ENCODE measurements at regions not wholly inside any gene's neighbourhood (a gene's known extent, or its start where the extent isn't known, plus 50 kb on each side); places are given as distances from the start of the nearest gene placed in this dataset.

- DNase-seq (ENCODE audit: extremely low spot score, insufficient read length, low read depth) (no peak), FAIRE-seq (no peak)
Measured at GRCh38 chr10:83943920-83944319, 195.4 kb upstream of the GHITM start.

GRCh38 chr10:83945982-83946718 lies 193.2 kb upstream of the GHITM start:
- DNase-seq (ENCODE audit: extremely low spot score, insufficient read length, low read depth) (no peak), FAIRE-seq (no peak)

GRCh38 chr10:83952314-83952713 lies 187.0 kb upstream of the GHITM start:
- FAIRE-seq = no peak
- DNase-seq (ENCODE audit: extremely low spot score, insufficient read length, low read depth) = no peak

GRCh38 chr10:83953589-83953988 lies 185.7 kb upstream of the GHITM start:
- no peak for FAIRE-seq
- no peak for DNase-seq (ENCODE audit: extremely low spot score, insufficient read length, low read depth)

- no peak for DNase-seq (ENCODE audit: extremely low spot score, insufficient read length, low read depth)
- FAIRE-seq = no peak
Measured at GRCh38 chr10:83954193-83954799, 185.0 kb upstream of the GHITM start.

GRCh38 chr10:83955406-83955805 lies 183.9 kb upstream of the GHITM start:
- no peak for FAIRE-seq
- no peak for DNase-seq (ENCODE audit: extremely low spot score, insufficient read length, low read depth)

- no peak for FAIRE-seq
Measured at GRCh38 chr10:83957168-83957947, 182.0 kb upstream of the GHITM start.

GRCh38 chr10:83959328-83959727 lies 180.0 kb upstream of the GHITM start:
- DNase-seq (ENCODE audit: extremely low spot score, insufficient read length, low read depth) (no peak), FAIRE-seq (no peak)

More at GRCh38 chr10:83957168-83957947, 182.0 kb upstream of the GHITM start:
- no peak for DNase-seq (ENCODE audit: extremely low spot score, insufficient read length, low read depth)

GRCh38 chr10:83960125-83960524 lies 179.2 kb upstream of the GHITM start:
- no peak for DNase-seq (ENCODE audit: extremely low spot score, insufficient read length, low read depth)
- FAIRE-seq = no peak

GRCh38 chr10:83961620-83962019 lies 177.7 kb upstream of the GHITM start:
- DNase-seq (ENCODE audit: extremely low spot score, insufficient read length, low read depth) = no peak
- no peak for FAIRE-seq

GRCh38 chr10:83963446-83963845 lies 175.9 kb upstream of the GHITM start:
- FAIRE-seq = no peak
- DNase-seq (ENCODE audit: extremely low spot score, insufficient read length, low read depth) = no peak

- DNase-seq (ENCODE audit: extremely low spot score, insufficient read length, low read depth) = no peak
- FAIRE-seq = no peak
Measured at GRCh38 chr10:83965473-83965872, 173.8 kb upstream of the GHITM start.

GRCh38 chr10:83968052-83968451 lies 171.3 kb upstream of the GHITM start:
- FAIRE-seq (no peak), DNase-seq (ENCODE audit: extremely low spot score, insufficient read length, low read depth) (no peak)

- DNase-seq (ENCODE audit: extremely low spot score, insufficient read length, low read depth) (no peak), FAIRE-seq (no peak)
Measured at GRCh38 chr10:83978681-83979383, 160.5 kb upstream of the GHITM start.

GRCh38 chr10:83982812-83983211 lies 156.5 kb upstream of the GHITM start:
- DNase-seq (ENCODE audit: extremely low spot score, insufficient read length, low read depth) = no peak
- FAIRE-seq = no peak

GRCh38 chr10:83983578-83984255 lies 155.6 kb upstream of the GHITM start:
- FAIRE-seq = peak; percentile 18
- no peak for DNase-seq (ENCODE audit: extremely low spot score, insufficient read length, low read depth)

- no peak for FAIRE-seq
- DNase-seq (ENCODE audit: extremely low spot score, insufficient read length, low read depth) = no peak
Measured at GRCh38 chr10:83984256-83984640, 155.1 kb upstream of the GHITM start.

GRCh38 chr10:83986800-83987199 lies 152.5 kb upstream of the GHITM start:
- no peak for DNase-seq (ENCODE audit: extremely low spot score, insufficient read length, low read depth)
- no peak for FAIRE-seq

GRCh38 chr10:83987216-83987615 lies 152.1 kb upstream of the GHITM start:
- DNase-seq (ENCODE audit: extremely low spot score, insufficient read length, low read depth) (no peak), FAIRE-seq (no peak)

- DNase-seq (ENCODE audit: extremely low spot score, insufficient read length, low read depth) = no peak
- no peak for FAIRE-seq
Measured at GRCh38 chr10:83988435-83988834, 150.9 kb upstream of the GHITM start.
